ENCODE measurements at regions not wholly inside any gene's neighbourhood (a gene's known extent, or its start where the extent isn't known, plus 50 kb on each side); places are given as distances from the start of the nearest gene placed in this dataset.

DNA sequence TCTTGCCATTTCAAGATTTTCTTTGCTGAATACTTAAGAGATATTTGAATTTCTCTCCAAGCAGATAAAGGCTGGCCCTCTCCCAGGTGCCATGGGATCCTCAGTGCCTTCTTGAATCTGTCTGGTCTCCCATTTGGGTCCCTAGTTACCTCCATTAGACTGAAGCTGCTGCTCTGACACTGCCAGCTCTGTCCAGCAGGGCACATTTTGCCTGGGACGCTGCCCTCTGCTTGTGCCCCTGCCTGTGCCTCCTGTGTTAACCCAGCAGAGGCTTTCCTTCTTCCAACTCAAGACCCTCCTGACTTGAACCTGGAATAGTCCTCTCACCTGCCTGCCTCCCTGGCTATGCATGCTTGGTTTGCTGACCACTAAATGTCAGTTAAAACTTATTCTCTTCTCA lies 406.3 kb downstream of the BUD13 start:
- TF ChIP-seq, protein P1, sequence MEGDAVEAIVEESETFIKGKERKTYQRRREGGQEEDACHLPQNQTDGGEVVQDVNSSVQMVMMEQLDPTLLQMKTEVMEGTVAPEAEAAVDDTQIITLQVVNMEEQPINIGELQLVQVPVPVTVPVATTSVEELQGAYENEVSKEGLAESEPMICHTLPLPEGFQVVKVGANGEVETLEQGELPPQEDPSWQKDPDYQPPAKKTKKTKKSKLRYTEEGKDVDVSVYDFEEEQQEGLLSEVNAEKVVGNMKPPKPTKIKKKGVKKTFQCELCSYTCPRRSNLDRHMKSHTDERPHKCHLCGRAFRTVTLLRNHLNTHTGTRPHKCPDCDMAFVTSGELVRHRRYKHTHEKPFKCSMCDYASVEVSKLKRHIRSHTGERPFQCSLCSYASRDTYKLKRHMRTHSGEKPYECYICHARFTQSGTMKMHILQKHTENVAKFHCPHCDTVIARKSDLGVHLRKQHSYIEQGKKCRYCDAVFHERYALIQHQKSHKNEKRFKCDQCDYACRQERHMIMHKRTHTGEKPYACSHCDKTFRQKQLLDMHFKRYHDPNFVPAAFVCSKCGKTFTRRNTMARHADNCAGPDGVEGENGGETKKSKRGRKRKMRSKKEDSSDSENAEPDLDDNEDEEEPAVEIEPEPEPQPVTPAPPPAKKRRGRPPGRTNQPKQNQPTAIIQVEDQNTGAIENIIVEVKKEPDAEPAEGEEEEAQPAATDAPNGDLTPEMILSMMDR (conservative IDR thresholded peaks at IDR 0.05; ENCODE audit: low read depth in 2 of 2): 0 out of 4 replicates have a peak, but pooled peaks of 1 of the 2 experiments have one; percentile 17
- TF ChIP-seq EZH2phosphoT487 (IDR thresholded peaks at IDR 0.05; ENCODE audit: unreplicated experiment) (no peak), EZH2 (IDR thresholded peaks at IDR 0.05; ENCODE audit: low read depth, unreplicated experiment) (no peak)
- TF ChIP-seq, protein P2, sequence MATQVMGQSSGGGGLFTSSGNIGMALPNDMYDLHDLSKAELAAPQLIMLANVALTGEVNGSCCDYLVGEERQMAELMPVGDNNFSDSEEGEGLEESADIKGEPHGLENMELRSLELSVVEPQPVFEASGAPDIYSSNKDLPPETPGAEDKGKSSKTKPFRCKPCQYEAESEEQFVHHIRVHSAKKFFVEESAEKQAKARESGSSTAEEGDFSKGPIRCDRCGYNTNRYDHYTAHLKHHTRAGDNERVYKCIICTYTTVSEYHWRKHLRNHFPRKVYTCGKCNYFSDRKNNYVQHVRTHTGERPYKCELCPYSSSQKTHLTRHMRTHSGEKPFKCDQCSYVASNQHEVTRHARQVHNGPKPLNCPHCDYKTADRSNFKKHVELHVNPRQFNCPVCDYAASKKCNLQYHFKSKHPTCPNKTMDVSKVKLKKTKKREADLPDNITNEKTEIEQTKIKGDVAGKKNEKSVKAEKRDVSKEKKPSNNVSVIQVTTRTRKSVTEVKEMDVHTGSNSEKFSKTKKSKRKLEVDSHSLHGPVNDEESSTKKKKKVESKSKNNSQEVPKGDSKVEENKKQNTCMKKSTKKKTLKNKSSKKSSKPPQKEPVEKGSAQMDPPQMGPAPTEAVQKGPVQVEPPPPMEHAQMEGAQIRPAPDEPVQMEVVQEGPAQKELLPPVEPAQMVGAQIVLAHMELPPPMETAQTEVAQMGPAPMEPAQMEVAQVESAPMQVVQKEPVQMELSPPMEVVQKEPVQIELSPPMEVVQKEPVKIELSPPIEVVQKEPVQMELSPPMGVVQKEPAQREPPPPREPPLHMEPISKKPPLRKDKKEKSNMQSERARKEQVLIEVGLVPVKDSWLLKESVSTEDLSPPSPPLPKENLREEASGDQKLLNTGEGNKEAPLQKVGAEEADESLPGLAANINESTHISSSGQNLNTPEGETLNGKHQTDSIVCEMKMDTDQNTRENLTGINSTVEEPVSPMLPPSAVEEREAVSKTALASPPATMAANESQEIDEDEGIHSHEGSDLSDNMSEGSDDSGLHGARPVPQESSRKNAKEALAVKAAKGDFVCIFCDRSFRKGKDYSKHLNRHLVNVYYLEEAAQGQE (IDR thresholded peaks at IDR 0.05; ENCODE audit: unreplicated experiment): no peak
